SW 1271 (cell line): ENCODE measurements at regions not wholly inside any gene's neighbourhood (a gene's known extent, or its start where the extent isn't known, plus 50 kb on each side); places are given as distances from the start of the nearest gene placed in this dataset.

Experiments
- DNase-seq, 2 experiments: peaks; one replicate each; lab custom pipeline; 2025; lab: John Stamatoyannopoulos, UW

DNA sequence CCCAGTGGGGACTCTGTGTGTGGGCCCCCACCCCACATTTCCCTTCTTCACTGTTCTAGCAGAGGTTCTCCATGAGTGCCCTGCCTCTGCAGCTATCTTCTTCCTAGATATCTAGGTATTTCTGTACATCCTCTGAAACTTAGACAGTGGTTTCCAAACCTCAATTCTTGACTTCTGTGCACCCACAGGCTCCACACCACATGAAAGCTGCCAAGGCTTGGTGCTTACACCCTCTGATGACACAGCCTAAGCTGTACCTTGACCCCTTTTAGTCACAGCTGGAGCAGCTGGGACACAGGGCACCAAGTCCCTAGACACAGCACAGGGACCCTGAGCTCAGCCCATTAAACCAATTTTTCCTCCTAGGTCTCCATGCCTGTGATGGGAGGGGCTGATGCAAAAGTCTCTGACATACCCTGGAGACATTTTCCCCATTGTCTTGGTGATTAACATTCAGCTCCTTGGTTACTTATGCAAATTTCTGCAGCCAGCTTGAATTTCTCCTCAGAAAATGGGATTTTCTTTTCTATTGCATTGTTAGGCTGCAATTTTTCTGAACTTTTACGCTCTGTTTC lies 304.5 kb downstream of the OTOL1 start:
- no peak for DNase-seq

DNA sequence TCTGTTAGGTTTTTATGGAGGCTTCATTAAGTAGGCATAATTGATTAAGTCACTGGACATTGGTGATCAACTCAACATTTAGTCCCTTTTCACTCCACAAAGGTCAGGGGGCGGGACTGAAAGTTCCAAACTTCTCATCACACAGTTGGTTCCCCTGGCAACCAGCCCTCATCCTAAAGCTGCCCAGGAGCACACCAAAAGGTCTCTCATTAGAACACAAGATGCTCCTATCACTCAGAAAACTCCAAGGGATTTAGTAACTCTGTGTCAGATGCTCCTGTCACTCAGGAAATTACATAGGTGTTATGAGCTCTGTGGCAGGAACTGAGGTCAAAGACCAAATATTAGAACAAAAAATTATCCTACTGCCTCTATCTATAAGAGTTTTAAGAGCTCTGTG lies 321.5 kb downstream of the OTOL1 start:
- DNase-seq = no peak

DNA sequence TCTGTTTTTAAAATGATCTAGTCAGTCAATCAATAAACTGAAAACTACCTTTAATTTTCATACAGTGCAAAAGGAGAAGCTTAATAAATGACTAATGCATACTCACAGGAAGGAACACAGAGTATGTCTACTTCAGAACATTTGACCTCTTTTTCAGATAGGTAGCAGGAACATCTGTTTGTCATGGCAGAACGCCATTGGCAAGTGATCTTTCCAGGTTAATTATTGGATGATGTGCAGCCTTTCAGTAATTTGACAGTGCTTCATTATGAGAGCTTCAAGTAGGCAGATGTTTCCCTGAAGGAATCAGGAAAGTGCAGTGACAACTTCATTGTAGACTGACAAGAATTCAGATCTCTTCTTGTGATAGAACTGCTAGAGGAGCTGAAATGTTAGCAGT lies 325.0 kb downstream of the OTOL1 start:
- no peak for DNase-seq

DNA sequence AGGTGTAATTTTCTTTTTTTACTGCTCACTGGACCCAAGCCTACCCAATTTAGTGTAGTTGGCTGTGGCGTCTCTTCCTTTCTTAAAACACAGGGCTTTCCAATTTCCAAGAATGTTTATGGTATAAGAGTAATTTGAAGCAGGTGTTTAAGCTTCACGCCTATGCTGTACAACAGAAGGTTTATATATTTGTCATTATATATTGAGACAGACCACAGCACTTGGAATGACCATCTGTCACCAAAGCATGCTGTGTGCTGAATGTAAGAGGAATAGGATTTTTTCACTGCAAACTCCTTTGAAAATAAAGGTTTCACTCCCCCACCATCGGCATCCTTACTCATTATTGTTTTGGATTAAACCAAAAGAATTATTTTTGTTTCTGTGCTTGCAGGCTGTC lies 325.7 kb downstream of the OTOL1 start:
- no peak for DNase-seq

DNA sequence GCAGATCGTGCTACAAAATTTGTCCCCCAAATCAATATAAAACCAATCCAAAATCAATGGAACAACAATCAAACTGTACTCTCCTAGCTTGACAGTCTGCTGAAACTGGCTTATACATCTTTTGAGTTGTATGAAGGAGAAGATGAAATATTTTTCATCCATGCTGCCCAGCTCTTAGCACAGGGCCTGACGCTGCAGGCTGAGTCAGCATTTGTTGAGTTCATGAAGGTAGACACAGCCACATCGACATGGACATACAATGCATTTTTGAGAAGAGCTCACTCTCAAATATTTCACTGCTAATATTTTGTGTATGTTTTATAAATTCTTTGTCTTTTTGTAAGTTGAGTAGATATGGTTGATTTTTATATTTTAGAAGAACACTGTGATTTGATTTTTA lies 327.3 kb downstream of the OTOL1 start:
- no peak for DNase-seq

DNA sequence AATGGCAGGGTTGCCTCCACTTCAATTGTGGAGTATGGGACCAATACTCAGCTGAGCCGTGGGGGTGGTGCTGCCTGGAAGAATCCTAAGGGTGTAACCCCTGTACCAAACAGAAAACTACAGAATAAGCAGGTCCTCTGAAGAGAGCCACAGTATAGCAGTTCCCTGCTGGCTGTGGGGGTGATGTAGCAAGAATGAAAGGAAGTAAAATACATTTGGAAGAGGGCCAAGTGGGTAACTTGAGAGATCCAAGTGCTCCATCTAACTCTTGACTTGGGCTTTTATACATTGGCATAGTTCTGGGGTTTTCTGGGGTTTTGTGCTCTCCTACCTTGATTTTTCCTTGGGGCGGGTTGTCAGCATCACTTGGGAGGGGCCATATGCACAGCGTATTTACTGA lies 341.4 kb downstream of the OTOL1 start:
- DNase-seq = no peak

DNA sequence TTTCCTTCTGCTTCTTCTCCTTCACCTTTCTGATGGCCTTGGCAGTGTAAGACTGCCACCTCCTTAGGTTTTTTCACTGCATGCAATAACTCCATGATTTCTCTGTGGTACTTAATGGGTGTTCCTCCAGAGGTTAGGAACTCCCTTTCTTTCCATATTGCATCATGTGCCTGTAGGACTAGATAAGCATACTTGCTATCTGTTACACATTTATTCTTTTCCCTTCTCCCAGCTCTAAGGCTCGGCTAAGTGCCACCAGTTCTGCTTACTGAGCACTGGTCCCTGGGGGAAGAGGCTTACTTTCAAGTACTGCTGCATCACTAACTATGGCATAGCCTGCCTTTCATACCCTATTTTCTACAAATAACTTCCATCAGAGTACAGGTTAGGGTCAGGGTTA lies 351.8 kb downstream of the OTOL1 start:
- DNase-seq = no peak

DNA sequence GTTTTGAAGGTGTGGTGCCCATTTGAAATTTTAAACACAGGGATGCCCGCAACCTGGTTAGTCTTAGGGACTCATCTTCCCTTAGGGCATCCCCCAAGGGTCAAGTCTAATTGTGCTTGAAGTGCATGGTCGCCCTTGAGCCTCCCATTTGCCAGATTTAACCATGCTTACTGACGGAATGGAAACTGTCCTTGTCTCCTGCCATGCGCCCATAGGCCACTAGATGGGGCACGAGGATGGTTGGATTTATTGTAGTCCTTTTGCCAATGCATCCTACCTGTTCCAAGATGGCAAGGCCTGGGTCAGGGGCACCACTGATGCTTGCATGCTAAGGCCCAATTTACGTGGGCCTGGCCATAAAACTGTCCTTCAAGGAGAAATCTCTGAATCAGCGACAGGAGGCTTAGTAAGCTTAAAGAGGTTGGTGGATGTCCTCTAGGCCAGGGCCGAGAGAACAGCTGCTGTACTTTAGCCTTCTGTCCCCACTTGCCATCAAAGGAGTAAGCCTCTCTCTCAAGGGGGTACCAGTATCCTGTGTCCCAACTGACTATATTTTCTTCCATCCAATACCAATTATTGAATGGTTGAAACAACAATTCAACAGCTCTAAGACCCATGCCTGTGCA lies 355.4 kb downstream of the OTOL1 start:
- peak in 1 of 2 experiments; percentile 31 for DNase-seq

DNA sequence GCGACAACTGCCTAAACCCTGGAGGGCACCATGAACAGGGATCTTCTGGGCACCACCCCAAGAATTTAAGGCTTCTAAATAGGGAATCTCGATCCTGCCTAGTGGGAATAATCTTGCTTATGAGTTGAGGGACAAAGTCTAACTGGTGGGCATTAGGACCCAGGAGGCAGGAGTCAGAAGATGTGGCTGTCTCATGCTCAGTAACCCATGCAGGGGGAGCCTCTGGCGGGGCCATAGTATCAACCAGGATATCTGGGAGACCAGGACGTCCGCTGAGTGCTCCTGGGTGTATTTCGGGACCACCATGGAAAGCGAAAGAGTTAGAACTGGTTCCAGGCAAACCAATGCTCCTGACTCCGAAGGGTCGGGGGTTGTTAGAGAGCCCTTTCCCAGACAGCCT lies 356.1 kb downstream of the OTOL1 start:
- no peak for DNase-seq

DNA sequence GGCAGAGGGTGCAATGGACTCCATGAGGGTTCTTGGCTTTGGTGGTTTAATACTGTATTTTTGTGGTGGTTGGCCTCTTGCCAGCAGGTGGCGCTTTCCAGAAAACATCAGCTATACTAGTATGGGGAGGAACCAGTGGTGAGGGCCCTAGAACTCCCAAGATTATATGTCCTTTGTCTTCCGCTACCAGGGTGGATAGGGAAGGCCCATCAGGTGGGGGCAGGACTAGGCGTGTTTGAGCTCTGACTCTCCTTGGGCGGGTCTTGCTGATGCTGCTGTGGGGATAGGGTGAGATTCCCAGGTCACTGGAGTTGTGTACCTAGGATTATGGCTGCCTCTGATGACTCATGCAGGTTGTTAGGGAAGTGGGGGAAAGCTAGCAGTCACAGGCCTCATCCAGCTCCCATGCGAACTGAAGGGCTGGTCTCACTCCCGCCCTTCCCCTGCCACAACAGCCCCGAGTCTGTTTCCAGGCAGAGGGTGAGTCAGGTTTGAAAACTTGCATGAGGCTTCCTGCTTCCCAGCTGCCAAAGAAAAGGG lies 357.7 kb downstream of the OTOL1 start:
- DNase-seq = no peak

DNA sequence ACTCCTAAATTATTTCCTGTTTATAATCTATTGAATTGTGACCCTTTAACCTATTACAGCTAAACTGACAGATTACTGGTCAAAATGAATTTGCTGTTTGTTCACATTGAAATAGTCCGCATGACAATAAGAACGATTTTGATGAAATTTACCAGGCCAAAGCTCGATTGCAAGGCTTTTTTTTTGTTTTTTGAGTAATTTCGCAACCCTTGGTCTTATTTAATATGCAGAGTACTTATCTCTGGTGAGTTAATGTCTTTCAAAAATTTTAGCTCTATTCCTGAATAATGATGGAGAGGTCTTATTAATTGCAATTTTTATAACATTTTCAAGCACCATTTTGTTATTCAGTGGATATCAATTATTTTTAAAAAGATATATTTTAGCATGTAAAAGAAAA lies 362.4 kb downstream of the OTOL1 start:
- DNase-seq = no peak

DNA sequence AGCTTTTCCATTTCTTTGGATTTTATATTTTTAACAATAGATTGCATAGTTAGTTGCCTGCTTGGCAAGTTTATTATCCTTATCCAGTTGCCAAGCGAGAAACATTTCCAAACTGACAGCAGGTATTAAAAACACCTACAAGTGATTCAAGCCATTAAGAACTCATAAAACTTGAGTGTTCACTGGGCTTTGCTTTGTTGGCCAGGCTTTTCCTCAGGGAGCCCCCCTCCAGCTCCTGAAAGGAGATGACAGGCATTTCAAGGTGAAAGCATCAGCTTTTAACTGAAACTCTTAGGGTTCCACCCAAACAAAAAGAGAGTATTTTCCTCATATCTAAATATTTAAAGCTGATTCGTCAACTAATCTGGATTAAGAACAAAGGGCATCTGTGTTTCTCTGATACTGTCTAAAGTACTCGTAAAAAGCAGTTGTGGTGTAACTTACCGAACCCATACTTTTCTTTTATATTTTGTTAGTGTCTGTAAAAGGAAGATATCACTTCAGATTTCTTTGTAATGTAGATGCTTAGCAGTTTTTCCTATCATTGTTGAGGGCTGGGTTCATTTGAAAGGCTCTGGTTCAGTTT lies 363.4 kb downstream of the OTOL1 start:
- no peak for DNase-seq

DNA sequence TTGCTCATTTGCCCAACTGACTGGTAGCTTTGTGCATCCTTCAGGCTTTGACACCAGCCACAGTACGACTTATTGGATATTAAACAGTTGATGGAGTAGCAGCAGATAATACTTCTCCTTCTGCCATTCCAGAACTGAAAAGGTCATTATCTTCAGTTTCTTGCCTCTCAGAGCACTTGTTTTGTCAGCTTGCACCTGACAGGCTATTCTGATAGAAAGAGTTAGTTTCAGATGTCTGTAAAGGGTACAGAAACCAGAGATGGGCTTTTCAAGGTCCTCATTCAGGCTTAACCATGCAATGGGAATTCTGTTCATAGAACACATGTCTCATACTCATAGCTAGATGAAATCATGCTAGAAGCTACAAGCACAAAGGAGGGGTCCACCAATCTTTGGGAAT lies 367.2 kb downstream of the OTOL1 start:
- no peak for DNase-seq

DNA sequence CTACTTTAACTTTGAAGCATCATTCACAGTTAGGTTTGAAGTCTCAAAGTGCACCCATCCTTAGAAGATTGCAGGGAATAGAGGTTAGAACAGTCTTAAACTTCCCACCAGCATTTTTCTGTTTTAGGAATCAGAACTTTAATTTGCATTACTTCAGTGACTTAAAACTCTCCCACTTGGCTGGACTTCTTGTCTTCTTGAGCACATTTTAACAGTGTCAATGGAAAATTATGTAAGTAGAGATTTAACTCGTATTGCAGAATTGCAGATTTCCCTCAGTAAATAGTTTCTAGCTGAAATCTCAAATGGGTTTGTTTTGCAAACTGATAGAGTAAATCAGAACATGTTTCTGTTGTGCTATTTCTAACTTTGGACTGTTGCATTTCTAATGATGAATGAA lies 369.6 kb downstream of the OTOL1 start:
- DNase-seq = no peak

DNA sequence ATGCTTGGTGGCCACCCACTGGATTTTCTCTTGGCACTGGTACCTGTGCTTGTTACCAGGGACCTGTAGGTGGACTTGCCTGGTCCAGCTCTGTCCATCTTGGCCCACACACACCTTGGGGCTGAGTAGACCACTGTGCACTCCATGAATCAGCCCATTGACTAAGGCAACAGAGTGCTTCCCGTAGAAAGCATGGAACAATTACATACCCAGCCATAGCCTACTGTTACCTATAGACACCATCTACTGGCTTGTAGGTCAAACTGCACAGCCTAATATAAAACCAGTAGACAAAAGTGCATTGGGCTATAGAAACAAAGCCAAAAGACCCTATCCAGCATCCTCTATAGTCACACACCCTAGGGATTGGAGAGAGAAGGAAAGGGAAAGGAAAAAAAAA lies 378.9 kb downstream of the OTOL1 start:
- no peak for DNase-seq

DNA sequence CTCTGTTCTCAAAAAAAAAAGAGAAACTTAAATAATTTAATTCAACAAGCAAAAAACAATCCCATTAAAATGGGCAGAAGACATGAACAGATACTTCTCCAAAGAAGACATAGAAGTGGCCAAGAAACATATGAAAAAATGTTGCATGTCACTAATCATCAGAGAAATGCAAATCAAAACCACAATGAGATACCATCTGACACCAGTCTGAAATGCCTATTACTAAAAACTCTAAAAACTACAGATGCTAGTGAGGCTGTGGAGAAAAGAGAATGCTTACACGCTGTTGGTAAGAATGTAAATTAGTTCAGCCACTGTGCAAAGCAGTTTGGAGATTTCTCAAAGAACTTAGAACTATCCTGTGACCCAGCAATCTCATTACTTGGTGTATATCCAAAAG lies 382.9 kb downstream of the OTOL1 start:
- DNase-seq = no peak

DNA sequence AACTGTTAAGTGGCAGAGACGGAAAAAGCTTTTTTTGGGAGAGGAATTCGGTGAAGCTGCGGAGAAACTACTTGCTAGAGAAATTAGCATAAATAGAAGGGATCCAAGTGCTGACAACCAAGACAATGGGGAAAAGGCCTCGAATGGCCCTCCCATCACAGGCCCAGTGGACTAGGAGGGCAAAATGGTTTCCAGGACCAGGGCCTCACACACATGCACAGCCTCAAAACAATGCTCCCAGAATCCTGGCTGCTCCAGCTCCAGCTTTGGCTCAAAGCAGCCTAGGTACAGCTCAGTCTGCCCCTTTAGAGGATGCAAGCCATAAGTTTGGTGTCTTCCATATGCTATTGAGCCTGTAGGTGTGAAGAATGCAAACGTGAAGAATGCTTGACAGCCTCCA lies 388.2 kb downstream of the OTOL1 start:
- no peak for DNase-seq

DNA sequence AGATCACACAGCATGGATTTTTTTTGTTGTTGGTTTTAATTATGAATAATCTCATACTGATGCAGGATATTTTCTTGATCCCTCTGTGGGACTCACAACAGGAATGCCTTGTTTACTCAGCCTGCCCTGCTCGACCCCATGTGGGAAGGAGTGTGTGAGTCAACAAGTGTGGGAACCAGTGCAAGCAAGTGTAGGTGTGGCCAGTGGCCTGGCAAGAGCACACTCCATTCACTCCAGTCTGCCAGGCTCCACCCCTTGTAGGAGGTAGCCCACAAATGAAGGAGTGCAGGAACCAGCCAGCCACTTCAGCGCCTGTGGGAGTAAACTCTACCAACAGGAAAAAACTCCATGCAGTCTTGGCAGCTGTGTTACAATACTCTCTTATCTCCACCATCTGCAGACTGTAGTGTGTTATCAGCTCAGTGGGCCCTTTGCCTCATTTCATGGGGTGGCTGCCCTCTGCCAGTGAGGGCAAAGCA lies 393.6 kb downstream of the OTOL1 start:
- DNase-seq = peak in 1 of 2 experiments; percentile 5

DNA sequence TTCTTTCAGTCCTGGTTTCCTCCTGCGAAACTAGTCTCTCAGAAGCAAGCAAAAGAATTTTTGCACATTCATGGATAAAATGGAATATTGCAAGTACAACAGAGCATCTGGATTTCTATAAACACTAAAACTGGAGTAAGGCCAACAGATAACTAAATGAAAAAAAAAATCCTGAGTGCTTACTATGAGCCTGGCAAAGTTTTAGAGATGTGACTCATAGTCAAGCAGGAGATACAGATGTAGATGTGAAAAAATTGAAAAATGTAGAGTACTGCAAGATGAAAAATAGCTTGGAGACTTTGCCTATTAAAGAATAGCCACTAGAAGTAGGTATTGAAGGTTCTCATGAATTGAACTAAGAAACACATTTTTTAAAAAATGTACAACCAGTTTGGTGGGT lies 397.4 kb downstream of the OTOL1 start:
- DNase-seq = no peak

DNA sequence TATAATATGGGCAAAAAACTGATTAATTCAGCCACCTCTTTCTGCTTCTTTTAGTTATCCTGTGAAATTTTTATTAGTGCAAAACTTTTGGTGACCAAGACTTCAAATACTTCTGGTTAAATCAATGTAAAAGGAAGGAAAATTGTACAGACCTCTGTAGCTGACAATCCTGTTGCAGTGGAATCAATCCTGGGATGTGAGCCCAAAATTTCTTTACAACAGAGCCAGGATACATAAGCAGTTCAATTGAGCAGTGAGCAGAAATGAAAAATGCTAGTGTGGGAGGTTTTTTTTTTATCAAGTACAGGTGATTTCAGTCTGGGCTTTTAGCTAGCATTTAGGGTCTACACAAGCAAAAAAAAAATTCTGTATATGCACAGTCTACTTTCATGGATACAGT lies 398.0 kb downstream of the OTOL1 start:
- no peak for DNase-seq

DNA sequence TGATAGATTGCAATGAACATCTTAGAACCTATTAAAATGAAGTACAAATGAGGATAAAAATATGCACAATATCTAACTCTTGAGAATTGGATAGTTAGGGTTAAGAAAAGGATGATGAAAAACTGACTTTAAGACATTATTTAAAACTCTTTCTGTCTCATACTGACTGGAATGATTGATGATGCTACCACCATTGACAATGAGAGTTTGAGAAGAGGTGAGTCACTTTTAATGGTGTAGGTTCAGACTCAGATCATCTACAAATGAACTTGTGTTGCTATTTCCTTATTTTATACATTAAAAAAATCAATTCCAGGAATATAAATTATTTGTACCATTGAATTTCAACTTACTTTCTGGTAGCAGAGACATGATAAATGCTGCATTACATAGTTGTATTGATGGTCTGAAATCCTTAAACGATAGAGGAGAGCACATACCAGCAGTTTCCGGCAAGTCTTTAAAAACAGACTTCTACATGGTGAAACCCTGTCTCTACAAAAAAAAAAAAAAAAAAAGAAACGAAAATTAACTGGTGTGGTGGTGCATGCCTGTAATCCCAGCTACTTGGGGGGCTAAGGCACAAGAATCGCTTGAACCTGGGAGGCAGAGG lies 409.0 kb downstream of the OTOL1 start:
- DNase-seq = no peak

DNA sequence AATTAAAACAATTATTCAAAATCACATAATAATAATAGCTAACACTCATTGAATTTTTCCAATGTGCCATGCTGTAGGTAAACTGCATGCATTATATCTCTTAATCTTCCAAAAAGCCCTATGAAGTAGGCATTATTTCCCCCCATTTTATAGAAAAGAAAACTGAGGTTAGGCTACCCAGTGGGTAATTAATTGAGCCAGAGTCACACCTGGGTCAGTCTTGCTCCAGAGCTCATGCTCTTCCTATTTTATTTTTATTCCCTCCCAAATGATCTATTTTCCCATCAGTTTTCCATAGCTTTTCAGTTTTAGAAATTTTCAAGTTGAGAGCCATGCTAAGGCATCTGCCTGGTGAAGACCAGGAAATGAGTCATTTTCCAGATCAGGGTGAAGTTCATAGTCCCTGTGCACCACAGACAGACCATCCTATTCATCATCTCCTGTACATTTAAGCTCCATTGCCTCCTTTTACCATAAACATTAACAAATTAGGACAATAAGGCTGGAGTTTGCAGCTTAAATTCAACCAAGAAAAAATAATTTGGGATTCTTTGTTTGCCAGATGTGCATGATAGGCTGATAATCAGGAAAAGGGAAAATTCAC lies 417.3 kb downstream of the OTOL1 start:
- DNase-seq = peak in 1 of 2 experiments; percentile 29
